Activated CD4-positive, alpha-beta T cell treated with anti-CD3 and anti-CD28 coated beads, Interleukin-2, Interleukin-6, amounts not matched to agents 100 ng/mL and 50 ng/mL, durations not matched to agents 16 hours and 8 hours (primary cell): ENCODE measurements at regions not wholly inside any gene's neighbourhood (a gene's known extent, or its start where the extent isn't known, plus 50 kb on each side); places are given as distances from the start of the nearest gene placed in this dataset.

Source experiments
- DNase-seq: peaks from one replicate; pipeline ENCODE4 v3.0.0-alpha.2; 2020

- no peak for DNase-seq
Measured at GRCh38 chr17:79468183-79468944, 142.5 kb downstream of the RBFOX3 start.

DNA sequence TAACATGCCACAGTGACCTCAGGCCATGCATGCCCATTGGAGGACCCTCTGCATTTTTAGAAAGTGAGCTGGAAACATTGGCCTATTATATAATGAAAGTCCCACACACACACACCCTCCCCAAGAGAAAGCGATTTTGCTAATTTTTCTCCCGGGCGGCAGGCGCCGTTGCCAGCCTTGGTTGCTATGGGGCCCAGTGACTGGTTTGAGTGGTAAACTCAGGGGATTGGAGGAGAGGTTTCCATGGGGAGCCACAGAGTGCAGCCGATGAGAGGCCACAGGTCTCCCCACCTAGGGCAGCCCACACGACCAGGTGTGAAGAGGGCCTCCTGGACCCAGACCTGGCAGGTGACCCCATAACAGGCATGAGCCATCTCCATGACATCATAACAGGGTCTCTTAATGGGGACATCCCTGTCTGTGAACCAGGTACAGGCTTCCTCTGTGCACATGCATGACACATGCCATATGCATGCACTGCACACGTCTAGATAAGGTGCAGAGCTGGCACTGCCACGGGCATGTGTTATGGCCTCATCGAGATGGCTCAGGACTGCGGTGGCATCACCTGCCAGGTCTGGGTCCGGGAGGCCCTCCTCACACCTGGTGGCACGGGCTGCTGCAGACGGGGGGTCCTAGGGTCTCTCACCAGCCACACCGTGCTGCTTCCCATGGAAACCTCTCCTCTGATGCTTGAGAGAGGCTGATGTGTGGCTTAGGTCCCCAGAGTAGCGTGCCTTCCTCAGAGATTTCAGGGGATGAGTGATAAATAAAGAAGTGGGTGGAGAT lies 144.1 kb downstream of the RBFOX3 start:
- no peak for DNase-seq

GRCh38 chr17:79465681-79466025 lies 145.2 kb downstream of the RBFOX3 start:
- DNase-seq, result no peak

- no peak for DNase-seq
Measured at GRCh38 chr17:79465011-79465680, 145.7 kb downstream of the RBFOX3 start.

DNA sequence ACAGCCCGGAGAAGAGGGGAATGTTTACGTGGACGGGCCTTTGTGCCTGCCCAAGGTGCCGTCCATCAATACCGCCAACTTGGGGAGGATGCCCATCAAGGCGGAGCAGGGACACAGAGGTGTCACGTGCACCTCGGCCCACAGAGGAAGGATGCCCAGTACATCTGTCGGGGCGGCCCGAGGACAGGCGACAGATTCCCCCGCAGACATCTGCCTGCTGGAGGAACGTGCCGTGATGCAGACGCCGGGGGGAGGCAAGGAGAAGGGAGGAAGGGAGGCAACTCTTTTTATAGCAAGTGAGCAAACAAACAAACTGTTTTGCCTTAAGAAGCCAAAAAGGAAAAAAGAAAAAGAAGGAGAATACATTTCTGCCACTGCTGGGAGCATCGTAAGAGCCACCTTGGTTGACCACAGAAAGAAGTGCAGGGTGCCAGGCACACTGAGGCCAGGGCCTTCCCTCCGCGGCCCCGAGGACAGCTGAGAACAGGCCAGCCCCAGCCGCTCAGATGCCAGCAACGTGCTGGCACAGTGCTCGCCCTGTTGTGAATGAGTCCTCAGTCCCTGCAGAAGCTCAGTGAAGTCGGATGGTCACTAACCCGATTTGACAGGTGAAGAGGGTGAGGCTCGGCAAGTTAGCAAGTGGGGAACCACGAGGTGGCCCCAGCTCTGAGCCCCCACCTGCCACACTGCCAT lies 146.4 kb downstream of the RBFOX3 start:
- no peak for DNase-seq

DNA sequence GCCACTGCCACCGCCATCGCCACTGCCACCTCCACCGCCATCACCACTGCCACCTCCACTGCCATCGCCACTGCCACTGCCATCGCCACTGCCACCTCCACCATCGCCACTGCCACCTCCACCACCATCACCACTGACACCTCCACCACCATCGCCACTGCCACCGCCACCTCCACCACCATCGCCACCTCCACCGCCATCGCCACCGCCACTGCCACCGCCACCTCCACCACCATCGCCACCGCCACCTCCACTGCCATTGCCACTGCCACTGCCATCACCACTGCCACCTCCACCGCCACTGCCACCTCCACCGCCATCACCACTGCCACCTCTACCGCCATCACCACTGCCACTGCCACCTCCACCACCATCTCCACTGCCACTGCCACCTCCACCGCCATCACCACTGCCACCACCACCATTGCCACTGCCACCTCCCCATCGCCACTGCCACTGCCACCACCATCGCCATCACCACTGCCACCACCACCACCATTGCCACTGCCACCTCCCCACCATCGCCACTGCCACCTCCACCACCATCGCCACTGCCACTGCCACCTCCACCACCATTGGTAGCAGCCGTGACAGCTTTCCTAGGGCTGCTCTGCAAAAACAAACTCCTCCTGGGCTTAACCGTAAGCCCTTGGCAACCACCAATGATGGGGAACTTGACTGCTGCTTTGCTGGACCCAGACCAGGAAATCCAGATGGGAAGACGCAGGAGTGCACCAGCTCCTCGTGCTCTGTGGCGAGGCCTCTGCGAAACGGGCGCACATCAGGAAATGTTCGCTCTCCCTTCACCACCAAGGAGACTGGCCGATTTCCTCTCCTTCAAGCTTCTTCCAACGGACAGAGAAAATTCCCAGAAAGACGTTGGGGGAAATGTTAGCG lies 147.2 kb downstream of the RBFOX3 start:
- no peak for DNase-seq

- no peak for DNase-seq
Measured at GRCh38 chr17:79461041-79461440, 149.8 kb downstream of the RBFOX3 start.

DNA sequence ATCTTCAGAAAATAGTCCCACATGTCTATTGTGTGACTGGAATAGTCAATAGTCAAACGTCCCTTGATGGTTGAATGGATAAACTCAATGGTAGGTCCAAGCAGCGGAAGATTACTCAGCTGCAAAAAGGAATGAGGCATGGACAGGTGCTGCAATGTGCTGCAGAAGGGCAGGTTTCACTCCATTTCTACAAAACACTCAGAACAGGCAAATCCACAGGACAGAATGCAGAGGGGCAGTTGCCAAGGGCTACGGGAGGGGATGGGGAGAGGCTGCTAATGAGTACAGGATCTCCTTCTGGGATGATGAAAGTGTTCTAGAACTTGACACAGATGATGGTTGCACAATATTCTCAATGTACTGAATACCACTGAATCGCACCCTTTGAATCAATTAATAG lies 151.0 kb downstream of the RBFOX3 start:
- DNase-seq, result no peak

- no peak for DNase-seq
Measured at GRCh38 chr17:79459003-79459655, 151.7 kb downstream of the RBFOX3 start.

DNA sequence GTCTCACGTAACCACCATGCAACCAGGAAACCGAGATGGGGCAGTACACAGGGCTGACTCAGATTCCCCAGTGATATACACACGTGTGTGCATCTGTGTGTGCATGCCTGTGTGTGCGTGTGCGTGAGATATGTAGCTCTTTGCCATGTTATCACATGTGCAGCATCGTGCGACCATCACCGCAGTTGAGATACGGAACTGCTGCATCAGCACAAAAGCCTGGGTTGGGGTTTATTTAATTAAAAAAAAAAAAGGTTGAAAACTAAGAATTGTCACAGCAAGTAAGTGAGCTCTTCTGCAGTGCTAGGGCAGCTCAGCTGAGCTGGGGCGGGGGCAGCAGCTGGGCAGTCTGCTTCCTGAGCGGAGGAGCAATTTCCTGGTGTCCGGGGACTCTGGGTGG lies 152.5 kb downstream of the RBFOX3 start:
- DNase-seq, result no peak

- DNase-seq, result no peak
Measured at GRCh38 chr17:79457889-79458288, 153.0 kb downstream of the RBFOX3 start.

GRCh38 chr17:79457376-79457775 lies 153.5 kb downstream of the RBFOX3 start:
- DNase-seq, result no peak

- no peak for DNase-seq
Measured at GRCh38 chr17:79455636-79456035, 155.2 kb downstream of the RBFOX3 start.

- DNase-seq, result no peak
Measured at GRCh38 chr17:79454826-79455225, 156.0 kb downstream of the RBFOX3 start.

- no peak for DNase-seq
Measured at GRCh38 chr17:79453481-79453880, 157.4 kb downstream of the RBFOX3 start.

GRCh38 chr17:79452706-79453105 lies 158.1 kb downstream of the RBFOX3 start:
- no peak for DNase-seq

- DNase-seq, result no peak
Measured at GRCh38 chr17:79451167-79451566, 159.7 kb downstream of the RBFOX3 start.

DNA sequence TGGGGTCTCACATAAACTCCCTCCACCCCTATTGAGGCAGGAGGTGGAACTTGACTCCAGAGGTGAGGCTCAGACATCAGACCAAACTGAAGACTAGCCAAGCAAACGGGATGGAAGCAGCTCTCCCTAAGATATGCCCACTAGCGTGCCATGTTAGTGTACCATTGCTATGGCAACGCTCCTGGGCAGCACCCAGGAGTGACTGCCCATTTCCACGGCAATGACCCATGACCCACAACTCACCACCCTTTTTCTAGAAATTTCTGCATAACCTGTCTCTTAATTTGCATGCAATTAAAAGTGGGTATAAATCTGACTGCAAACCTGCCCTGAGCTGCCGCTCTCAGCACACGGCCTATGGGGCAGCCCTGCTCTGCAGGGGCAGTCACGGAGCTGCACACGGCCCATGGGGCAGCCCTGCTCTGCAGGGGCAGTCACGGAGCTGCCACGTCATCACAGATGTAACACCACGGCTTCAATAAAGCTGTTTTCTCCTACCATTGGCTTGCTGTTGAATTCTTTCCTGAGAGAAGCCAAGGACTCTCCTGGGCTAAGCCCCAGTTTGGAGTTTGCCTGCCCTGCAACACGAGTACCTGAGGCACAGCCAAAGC lies 164.3 kb downstream of the RBFOX3 start:
- no peak for DNase-seq

DNA sequence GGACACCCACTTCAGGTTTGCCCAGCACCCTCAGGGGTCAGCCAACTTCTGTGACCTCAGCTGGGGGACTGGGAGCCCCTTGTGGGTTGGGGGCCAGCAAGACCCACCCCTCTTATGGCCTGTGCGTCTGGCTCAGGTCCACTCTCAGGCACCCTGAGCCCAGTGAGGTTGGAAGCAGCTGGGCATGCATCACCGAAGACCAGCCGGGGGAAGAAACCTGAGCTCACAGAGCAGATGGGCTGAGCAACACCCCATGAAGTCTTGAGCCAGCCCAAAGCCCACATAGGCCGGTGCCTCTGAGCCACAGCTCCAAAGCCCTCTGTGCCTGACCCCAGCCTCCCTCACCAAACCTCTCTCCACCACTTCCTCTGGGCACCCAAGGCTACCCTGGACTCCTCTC lies 166.7 kb downstream of the RBFOX3 start:
- no peak for DNase-seq

DNA sequence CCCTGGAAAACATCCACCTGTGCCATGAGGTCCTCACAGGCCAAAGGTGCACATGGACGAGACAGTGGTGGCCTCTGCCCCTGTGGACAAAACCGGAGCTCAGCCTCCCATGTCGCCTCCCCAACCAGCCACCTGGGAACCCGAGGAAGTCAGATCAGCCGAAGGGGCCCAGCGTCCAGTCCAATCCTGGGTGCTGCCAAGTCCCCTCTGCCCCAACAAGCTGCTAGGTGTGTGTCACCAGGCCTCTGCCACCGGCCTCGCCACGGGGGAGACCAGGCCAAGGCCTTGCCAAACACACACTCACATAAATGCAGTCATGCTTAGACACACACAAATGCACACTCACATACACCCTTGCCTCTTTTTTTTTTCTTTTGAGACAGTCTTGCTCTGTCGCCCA lies 167.8 kb downstream of the RBFOX3 start:
- DNase-seq, result no peak
